ENCODE measurements at regions not wholly inside any gene's neighbourhood (a gene's known extent, or its start where the extent isn't known, plus 50 kb on each side); places are given as distances from the start of the nearest gene placed in this dataset.

DNA sequence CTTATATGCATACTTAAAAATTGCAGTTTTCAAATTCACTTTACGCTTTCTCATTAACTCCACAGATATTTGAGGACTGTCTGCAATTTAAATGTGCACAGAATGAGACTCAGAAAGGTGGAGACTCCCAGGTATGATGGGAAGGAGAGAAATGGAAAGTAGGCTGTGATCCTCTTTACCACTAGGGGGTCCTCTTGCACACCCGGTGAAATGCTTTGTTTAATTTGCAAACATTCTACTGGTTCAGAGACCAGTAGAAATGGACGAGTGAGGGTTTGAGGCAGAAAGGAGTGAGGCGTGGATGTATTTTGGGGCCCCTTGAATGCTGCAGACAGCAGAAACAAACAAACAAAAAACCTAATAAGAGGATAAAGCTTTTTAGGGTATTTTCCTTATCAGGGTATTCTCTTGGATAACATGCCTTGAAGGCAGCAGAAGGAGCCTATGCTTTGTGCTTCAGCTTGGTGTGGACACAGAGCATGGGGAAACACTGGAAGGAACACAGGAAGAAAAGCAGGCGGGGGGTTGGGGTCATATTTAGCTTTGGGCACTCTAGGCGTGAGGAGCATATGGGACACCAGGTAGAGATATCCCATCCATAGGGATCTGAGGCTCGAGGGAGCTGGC lies 410.1 kb downstream of the DMRT2 start:
- Histone ChIP-seq H3K4me1 (ENCODE audit: control insufficient read depth in 2 of 2, insufficient read depth in 1 of 2, low read depth in 1 of 2, low read length in 2 of 2) (no peaks in the 10 kb centered on the region), H3K36me3 (replicated peaks in 1 of 2; ENCODE audit: control insufficient read depth in 2 of 2, insufficient read depth in 2 of 2, low read length in 2 of 2) (no peaks in the 10 kb centered on the region), H2AFZ (ENCODE audit: low read length) (no peak overlapping the region), H2BK15ac (ENCODE audit: low read length) (no peak overlapping the region), H3K9me3 (replicated peaks in 1 of 2; ENCODE audit: control insufficient read depth in 2 of 2, insufficient read depth in 1 of 2, low read depth in 1 of 2, low read length in 2 of 2) (no peaks in the 10 kb centered on the region), H3K14ac (ENCODE audit: low read length) (no peak overlapping the region), H3K4ac (ENCODE audit: low read length) (no peak overlapping the region), H2BK12ac (ENCODE audit: low read length) (no peak overlapping the region), H3K9ac (ENCODE audit: low read depth, low read length, poor library complexity) (no peak overlapping the region), H3K23ac (ENCODE audit: low read depth, low read length, poor library complexity) (no peak overlapping the region), H3K27ac (replicated peaks; ENCODE audit: low read length) (no peak overlapping the region), H3K27me3 (ENCODE audit: control insufficient read depth in 3 of 3, insufficient read depth in 3 of 3, low read depth in 1 of 3, low read length in 3 of 3) (no peaks in the 10 kb centered on the region), H4K91ac (ENCODE audit: low read depth, low read length, poor library complexity) (no peak overlapping the region), H3K18ac (ENCODE audit: low read length) (no peak overlapping the region), H3K79me1 (ENCODE audit: low read depth, low read length) (no peaks in the 10 kb centered on the region), H2AK5ac (ENCODE audit: low read depth, low read length) (no peak overlapping the region), H4K8ac (ENCODE audit: low read depth, low read length) (no peak overlapping the region), H3K4me2 (ENCODE audit: insufficient read depth, low read length, poor library complexity, severe bottlenecking) (no peak overlapping the region), H2BK120ac (ENCODE audit: low read depth, low read length) (no peak overlapping the region), H3K4me3 (ENCODE audit: low read length in 2 of 2) (no peak overlapping the region), H2BK5ac (ENCODE audit: low read length) (no peak overlapping the region)
- no CpG with 5 or more reads among the region's 7 CpGs for WGBS, 2 donors (ENCODE audit: extremely low coverage in 2 of 2, insufficient read length in 2 of 2, insufficient replicate concordance in 1 of 2)
- DNase-seq (ENCODE audit: low spot score): no peak

- no peak overlapping the region for H2BK120ac ChIP-seq (ENCODE audit: low read depth, low read length)
- no peaks in the 10 kb centered on the region for H3K27me3 ChIP-seq (ENCODE audit: control insufficient read depth in 3 of 3, insufficient read depth in 3 of 3, low read depth in 1 of 3, low read length in 3 of 3)
- H2BK12ac ChIP-seq (ENCODE audit: low read length): no peak overlapping the region
- no peak overlapping the region for H3K4me3 ChIP-seq (ENCODE audit: low read length in 2 of 2)
- no peak overlapping the region for H4K91ac ChIP-seq (ENCODE audit: low read depth, low read length, poor library complexity)
- H3K79me1 ChIP-seq (ENCODE audit: low read depth, low read length): no peaks in the 10 kb centered on the region
- no peak overlapping the region for H3K27ac ChIP-seq (replicated peaks; ENCODE audit: low read length)
- H4K8ac ChIP-seq (ENCODE audit: low read depth, low read length): no peak overlapping the region
- no peak overlapping the region for H2AFZ ChIP-seq (ENCODE audit: low read length)
- H2BK5ac ChIP-seq (ENCODE audit: low read length): no peak overlapping the region
- no peak overlapping the region for H2AK5ac ChIP-seq (ENCODE audit: low read depth, low read length)
- no peak overlapping the region for H2BK15ac ChIP-seq (ENCODE audit: low read length)
- no peaks in the 10 kb centered on the region for H3K36me3 ChIP-seq (replicated peaks in 1 of 2; ENCODE audit: control insufficient read depth in 2 of 2, insufficient read depth in 2 of 2, low read length in 2 of 2)
- no peak overlapping the region for H3K9ac ChIP-seq (ENCODE audit: low read depth, low read length, poor library complexity)
- no peaks in the 10 kb centered on the region for H3K9me3 ChIP-seq (replicated peaks in 1 of 2; ENCODE audit: control insufficient read depth in 2 of 2, insufficient read depth in 1 of 2, low read depth in 1 of 2, low read length in 2 of 2)
- H3K4me1 ChIP-seq (ENCODE audit: control insufficient read depth in 2 of 2, insufficient read depth in 1 of 2, low read depth in 1 of 2, low read length in 2 of 2): no peaks in the 10 kb centered on the region
- no peak overlapping the region for H3K4ac ChIP-seq (ENCODE audit: low read length)
- no peak overlapping the region for H3K14ac ChIP-seq (ENCODE audit: low read length)
- DNase-seq (ENCODE audit: low spot score): no peak
- H3K23ac ChIP-seq (ENCODE audit: low read depth, low read length, poor library complexity): no peak overlapping the region
- no peak overlapping the region for H3K18ac ChIP-seq (ENCODE audit: low read length)
- no CpG with 5 or more reads among the region's 4 CpGs for WGBS, 2 donors (ENCODE audit: extremely low coverage in 2 of 2, insufficient read length in 2 of 2, insufficient replicate concordance in 1 of 2)
- H3K4me2 ChIP-seq (ENCODE audit: insufficient read depth, low read length, poor library complexity, severe bottlenecking): no peak overlapping the region
Measured at GRCh38 chr9:1461812-1462211, 411.7 kb downstream of the DMRT2 start.

DNA sequence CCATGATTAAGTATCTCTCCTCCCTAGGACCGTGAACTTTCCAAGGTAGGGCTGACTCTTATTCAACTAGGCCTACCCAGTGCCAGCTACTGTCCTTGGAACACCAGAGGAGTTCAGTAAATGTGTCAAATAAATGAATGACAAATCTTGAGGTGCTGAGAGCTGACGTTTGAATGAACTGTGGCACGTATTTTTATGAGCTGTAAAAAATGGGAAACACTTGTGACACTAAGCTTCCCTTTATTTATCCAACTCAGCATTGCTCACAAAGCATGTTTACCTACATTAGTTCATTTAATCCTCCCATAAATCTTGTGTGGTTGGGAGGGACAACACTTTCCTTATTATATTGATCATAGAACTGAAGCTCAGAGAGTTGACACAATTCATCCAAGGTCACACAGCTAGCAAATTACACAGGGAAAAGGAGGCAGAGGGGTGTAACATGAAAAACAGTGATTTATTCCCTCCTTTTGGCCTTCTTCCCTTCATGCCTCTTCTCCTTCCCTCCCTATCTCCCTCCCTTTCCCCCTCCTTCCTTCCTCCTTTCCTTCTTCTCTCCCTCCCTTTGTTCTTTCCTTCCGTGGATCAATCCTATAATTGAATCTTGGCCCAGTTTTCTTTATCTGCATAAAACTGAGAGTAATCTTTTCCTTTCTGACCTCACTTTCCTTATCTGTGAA lies 412.6 kb downstream of the DMRT2 start:
- no peak overlapping the region for H3K23ac ChIP-seq (ENCODE audit: low read depth, low read length, poor library complexity)
- no peak overlapping the region for H2AK5ac ChIP-seq (ENCODE audit: low read depth, low read length)
- H3K18ac ChIP-seq (ENCODE audit: low read length): no peak overlapping the region
- H2BK5ac ChIP-seq (ENCODE audit: low read length): no peak overlapping the region
- no peaks in the 10 kb centered on the region for H3K79me1 ChIP-seq (ENCODE audit: low read depth, low read length)
- no peak overlapping the region for H2BK15ac ChIP-seq (ENCODE audit: low read length)
- H3K36me3 ChIP-seq (replicated peaks in 1 of 2; ENCODE audit: control insufficient read depth in 2 of 2, insufficient read depth in 2 of 2, low read length in 2 of 2): no peaks in the 10 kb centered on the region
- no peak overlapping the region for H2AFZ ChIP-seq (ENCODE audit: low read length)
- H2BK120ac ChIP-seq (ENCODE audit: low read depth, low read length): no peak overlapping the region
- no peak overlapping the region for H3K9ac ChIP-seq (ENCODE audit: low read depth, low read length, poor library complexity)
- WGBS, 2 donors (ENCODE audit: extremely low coverage in 2 of 2, insufficient read length in 2 of 2, insufficient replicate concordance in 1 of 2): no CpG with 5 or more reads among the region's 4 CpGs
- no peak overlapping the region for H2BK12ac ChIP-seq (ENCODE audit: low read length)
- H3K14ac ChIP-seq (ENCODE audit: low read length): no peak overlapping the region
- H3K27me3 ChIP-seq (ENCODE audit: control insufficient read depth in 3 of 3, insufficient read depth in 3 of 3, low read depth in 1 of 3, low read length in 3 of 3): no peaks in the 10 kb centered on the region
- H3K27ac ChIP-seq (replicated peaks; ENCODE audit: low read length): no peak overlapping the region
- H4K91ac ChIP-seq (ENCODE audit: low read depth, low read length, poor library complexity): no peak overlapping the region
- H3K4ac ChIP-seq (ENCODE audit: low read length): no peak overlapping the region
- H3K4me2 ChIP-seq (ENCODE audit: insufficient read depth, low read length, poor library complexity, severe bottlenecking): no peak overlapping the region
- H3K4me3 ChIP-seq (ENCODE audit: low read length in 2 of 2): no peak overlapping the region
- H3K4me1 ChIP-seq (ENCODE audit: control insufficient read depth in 2 of 2, insufficient read depth in 1 of 2, low read depth in 1 of 2, low read length in 2 of 2): no peaks in the 10 kb centered on the region
- no peak for DNase-seq (ENCODE audit: low spot score)
- H4K8ac ChIP-seq (ENCODE audit: low read depth, low read length): no peak overlapping the region
- H3K9me3 ChIP-seq (replicated peaks in 1 of 2; ENCODE audit: control insufficient read depth in 2 of 2, insufficient read depth in 1 of 2, low read depth in 1 of 2, low read length in 2 of 2): no peaks in the 10 kb centered on the region

DNA sequence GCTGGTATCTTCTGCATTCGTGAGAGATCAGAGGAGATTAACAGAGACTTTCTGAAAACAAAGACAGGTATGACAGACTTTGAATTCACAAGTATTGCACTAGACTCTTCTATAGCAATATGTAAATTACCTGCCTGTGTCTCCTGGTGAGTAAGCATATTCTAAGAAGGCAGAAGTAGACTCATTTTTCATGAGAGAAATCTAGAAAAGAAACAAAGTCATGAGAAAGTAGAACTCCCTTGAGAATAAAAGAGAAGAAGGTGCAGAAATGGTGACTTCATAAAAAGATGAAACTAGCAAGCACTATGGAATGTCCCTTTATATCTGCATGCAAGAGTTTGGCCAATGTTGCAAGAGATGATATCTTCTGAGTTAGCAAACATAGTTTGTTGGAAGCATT lies 419.8 kb downstream of the DMRT2 start:
- no peak overlapping the region for H3K4ac ChIP-seq (ENCODE audit: low read length)
- no peak overlapping the region for H2AK5ac ChIP-seq (ENCODE audit: low read depth, low read length)
- no peak for DNase-seq (ENCODE audit: low spot score)
- no peak overlapping the region for H4K91ac ChIP-seq (ENCODE audit: low read depth, low read length, poor library complexity)
- no peak overlapping the region for H2BK12ac ChIP-seq (ENCODE audit: low read length)
- no peaks in the 10 kb centered on the region for H3K79me1 ChIP-seq (ENCODE audit: low read depth, low read length)
- H3K27ac ChIP-seq (replicated peaks; ENCODE audit: low read length): no peak overlapping the region
- H3K4me1 ChIP-seq (ENCODE audit: control insufficient read depth in 2 of 2, insufficient read depth in 1 of 2, low read depth in 1 of 2, low read length in 2 of 2): no peaks in the 10 kb centered on the region
- H3K18ac ChIP-seq (ENCODE audit: low read length): no peak overlapping the region
- no peak overlapping the region for H3K9ac ChIP-seq (ENCODE audit: low read depth, low read length, poor library complexity)
- no peak overlapping the region for H2AFZ ChIP-seq (ENCODE audit: low read length)
- no peak overlapping the region for H2BK120ac ChIP-seq (ENCODE audit: low read depth, low read length)
- no peaks in the 10 kb centered on the region for H3K36me3 ChIP-seq (replicated peaks in 1 of 2; ENCODE audit: control insufficient read depth in 2 of 2, insufficient read depth in 2 of 2, low read length in 2 of 2)
- H2BK5ac ChIP-seq (ENCODE audit: low read length): no peak overlapping the region
- WGBS, 2 donors (ENCODE audit: extremely low coverage in 2 of 2, insufficient read length in 2 of 2, insufficient replicate concordance in 1 of 2): no CpG with 5 or more reads among the region's 1 CpG
- H3K27me3 ChIP-seq (ENCODE audit: control insufficient read depth in 3 of 3, insufficient read depth in 3 of 3, low read depth in 1 of 3, low read length in 3 of 3): no peaks in the 10 kb centered on the region
- H3K4me2 ChIP-seq (ENCODE audit: insufficient read depth, low read length, poor library complexity, severe bottlenecking): no peak overlapping the region
- H3K9me3 ChIP-seq (replicated peaks in 1 of 2; ENCODE audit: control insufficient read depth in 2 of 2, insufficient read depth in 1 of 2, low read depth in 1 of 2, low read length in 2 of 2): no peaks in the 10 kb centered on the region
- no peak overlapping the region for H3K23ac ChIP-seq (ENCODE audit: low read depth, low read length, poor library complexity)
- H3K4me3 ChIP-seq (ENCODE audit: low read length in 2 of 2): no peak overlapping the region
- H3K14ac ChIP-seq (ENCODE audit: low read length): no peak overlapping the region
- no peak overlapping the region for H2BK15ac ChIP-seq (ENCODE audit: low read length)
- H4K8ac ChIP-seq (ENCODE audit: low read depth, low read length): no peak overlapping the region

Data from neuronal stem cell (in vitro differentiated cells).